Activated T-cell treated with anti-CD3 and anti-CD28 coated beads, Interleukin-2, amount 50 U/mL, for 4 hours (primary cell): ENCODE measurements at regions not wholly inside any gene's neighbourhood (a gene's known extent, or its start where the extent isn't known, plus 50 kb on each side); places are given as distances from the start of the nearest gene placed in this dataset.
"Not testable (repeated sequence)": the region's sequence is repeated elsewhere in the genome, so short reads cannot be mapped to it uniquely, and the experiment has no call there.

Experiments used
- ATAC-seq, 2 donors: fragments of 200-7000 bp; cut with Tn5 transposase; one replicate each; pipeline ENCODE4 v1.10.0; 2021
- DNase-seq: peaks from one replicate; pipeline ENCODE4 v3.0.0-alpha.2; 2020
- H3K27me3 Mint-ChIP-seq: one replicate; pipeline ENCODE4 v1.8.0; 2021; ENCODE audit warnings: low read depth, mixed read lengths
- H3K36me3 Mint-ChIP-seq: one replicate; pipeline ENCODE4 v1.8.0; 2022; ENCODE audit warnings: mixed read lengths; ENCODE audit not compliant: insufficient read depth
- H3K4me1 Mint-ChIP-seq: one replicate; pipeline ENCODE4 v1.8.0; 2021; ENCODE audit warnings: low read depth, mixed read lengths
- H3K4me3 Mint-ChIP-seq: one replicate; pipeline ENCODE4 v1.8.0; 2021; ENCODE audit warnings: mild to moderate bottlenecking, moderate library complexity, mixed read lengths
- H3K9me3 Mint-ChIP-seq: one replicate; pipeline ENCODE4 v1.8.0; 2021; ENCODE audit warnings: mixed read lengths

GRCh38 chr9:111744363-111744762, 50.4 kb downstream of the SHOC1 start:
- DNase-seq (no peak), ATAC-seq (no peak)
- H3K27me3 Mint-ChIP-seq, result no peaks in the 10 kb centered on the region
- no peaks in the 10 kb centered on the region for H3K36me3 Mint-ChIP-seq
- no peaks in the 10 kb centered on the region for H3K9me3 Mint-ChIP-seq
- H3K4me3 Mint-ChIP-seq, result no peak overlapping the region
- H3K4me1 Mint-ChIP-seq, result peaks cover 4% of the 10 kb centered on the region

- Mint-ChIP-seq H3K27me3 (no peaks in the 10 kb centered on the region), H3K4me3 (no peak overlapping the region), H3K9me3 (no peaks in the 10 kb centered on the region), H3K36me3 (no peaks in the 10 kb centered on the region), H3K4me1 (peaks cover 4% of the 10 kb centered on the region)
- ATAC-seq (peak; percentile 93 to 96), DNase-seq (no peak)
Observed at GRCh38 chr9:111743275-111743674, 51.5 kb downstream of the SHOC1 start.

DNA sequence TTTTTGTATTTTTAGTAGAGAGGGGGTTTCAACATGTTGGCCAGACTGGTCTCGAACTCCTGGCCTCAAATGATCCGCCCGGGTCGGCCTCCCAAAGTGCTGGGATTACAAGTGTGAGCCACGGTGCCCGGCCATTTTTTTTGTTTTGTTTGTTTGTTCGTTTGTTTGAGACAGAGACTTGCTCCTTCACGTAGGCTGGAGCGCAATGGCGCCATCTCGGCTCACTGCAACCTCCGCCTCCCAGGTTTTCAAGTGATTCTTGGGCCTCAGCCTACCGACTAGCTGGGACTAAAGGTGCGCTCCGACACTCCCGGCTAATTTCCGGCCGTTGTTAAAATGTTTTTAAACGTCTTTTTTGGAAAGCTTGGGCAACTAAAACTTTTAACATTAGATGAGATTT, 54.0 kb downstream of the SHOC1 start:
- no peak for ATAC-seq
- H3K27me3 Mint-ChIP-seq, result no peaks in the 10 kb centered on the region
- no peak overlapping the region for H3K4me3 Mint-ChIP-seq
- DNase-seq, result no peak
- peaks cover 3% of the 10 kb centered on the region for H3K9me3 Mint-ChIP-seq
- H3K4me1 Mint-ChIP-seq, result peaks cover 4% of the 10 kb centered on the region
- H3K36me3 Mint-ChIP-seq, result peaks cover 2% of the 10 kb centered on the region

DNA sequence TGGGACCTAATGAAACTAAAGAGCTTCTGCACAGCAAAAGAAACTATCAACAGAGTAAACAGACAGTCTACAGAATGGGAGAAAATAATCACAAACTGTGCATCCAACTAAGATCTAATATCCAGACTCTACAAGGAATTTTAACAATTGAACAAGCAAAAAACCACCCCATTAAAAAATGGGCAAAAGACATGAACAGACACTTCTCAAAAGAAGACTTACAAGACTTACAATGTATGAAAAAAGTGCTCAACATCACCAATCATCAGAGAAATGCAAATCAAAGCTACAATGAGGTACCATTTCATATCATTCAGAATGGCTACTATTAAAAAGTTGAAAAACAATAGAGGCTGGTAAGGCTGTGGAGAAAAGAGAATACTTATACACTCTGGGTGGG, 58.0 kb downstream of the SHOC1 start:
- Mint-ChIP-seq H3K4me3 (no peak overlapping the region), H3K27me3 (no peaks in the 10 kb centered on the region), H3K36me3 (peaks cover 2% of the 10 kb centered on the region), H3K4me1 (no peaks in the 10 kb centered on the region), H3K9me3 (peaks cover 6% of the 10 kb centered on the region)
- ATAC-seq, result no peak
- no peak for DNase-seq

- H3K36me3 Mint-ChIP-seq, DNase-seq, ATAC-seq, H3K4me3 Mint-ChIP-seq, H3K27me3 Mint-ChIP-seq, H3K4me1 Mint-ChIP-seq: not testable (repeated sequence)
- H3K9me3 Mint-ChIP-seq, result peaks cover 12% of the 10 kb centered on the region
Observed at GRCh38 chr9:111735344-111735743, 59.4 kb downstream of the SHOC1 start.

DNA sequence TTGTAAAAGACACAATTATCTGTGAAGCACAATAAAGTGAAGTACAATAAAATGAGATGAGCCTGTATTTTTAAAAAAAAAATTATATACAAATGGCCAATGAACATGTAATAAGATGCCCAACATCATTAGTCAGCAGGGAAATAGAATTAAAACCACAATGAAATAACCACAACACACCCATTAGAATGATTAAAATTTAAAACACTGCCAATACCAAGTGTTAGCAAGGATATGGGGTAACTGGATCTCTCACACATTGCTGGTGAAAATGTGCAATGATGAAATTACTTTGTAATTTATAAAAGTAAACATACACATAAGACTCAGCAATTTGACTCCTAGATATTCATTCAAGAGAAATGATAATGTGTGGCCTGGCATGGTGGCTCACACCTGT, 62.8 kb downstream of the SHOC1 start:
- ATAC-seq, result no peak

GRCh38 chr9:111730937-111731567, 63.7 kb downstream of the SHOC1 start:
- H3K4me1 Mint-ChIP-seq, result no peaks in the 10 kb centered on the region
- H3K9me3 Mint-ChIP-seq, result peaks cover 16% of the 10 kb centered on the region
- no peak overlapping the region for H3K4me3 Mint-ChIP-seq
- DNase-seq (no peak), ATAC-seq (no peak)
- no peaks in the 10 kb centered on the region for H3K27me3 Mint-ChIP-seq
- H3K36me3 Mint-ChIP-seq, result peaks cover 14% of the 10 kb centered on the region

More for the DNA sequence above, 62.8 kb downstream of the SHOC1 start:
- Mint-ChIP-seq H3K36me3 (peaks cover 16% of the 10 kb centered on the region), H3K27me3 (no peaks in the 10 kb centered on the region), H3K9me3 (peaks cover 18% of the 10 kb centered on the region), H3K4me3 (no peak overlapping the region), H3K4me1 (no peaks in the 10 kb centered on the region)
- no peak for DNase-seq

GRCh38 chr9:111728617-111729366, 65.9 kb downstream of the SHOC1 start:
- Mint-ChIP-seq H3K4me1 (no peaks in the 10 kb centered on the region), H3K27me3 (no peaks in the 10 kb centered on the region), H3K36me3 (peaks cover 14% of the 10 kb centered on the region), H3K9me3 (peaks cover 12% of the 10 kb centered on the region), H3K4me3 (no peak overlapping the region)
- DNase-seq, result no peak
- no peak for ATAC-seq

DNA sequence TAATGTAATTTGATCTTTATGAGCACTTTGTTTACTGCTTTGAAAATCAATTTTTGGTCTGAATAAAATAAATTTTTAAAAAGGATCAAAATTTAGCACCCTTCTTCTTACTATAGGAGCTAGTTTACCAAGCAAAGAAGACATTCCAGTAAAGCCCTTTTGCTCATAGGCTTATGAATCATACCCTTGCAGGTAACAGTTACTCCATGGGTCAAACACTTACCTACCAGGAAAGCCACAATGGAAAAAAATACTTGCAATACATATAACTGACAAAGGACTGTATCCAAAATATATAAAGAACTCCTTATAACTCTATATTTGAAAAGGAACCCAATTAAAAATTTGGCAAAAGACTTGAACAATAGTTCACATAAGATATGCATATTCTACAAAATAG, 66.6 kb downstream of the SHOC1 start:
- Mint-ChIP-seq H3K36me3 (peaks cover 14% of the 10 kb centered on the region), H3K4me3 (no peak overlapping the region), H3K4me1 (no peaks in the 10 kb centered on the region), H3K9me3 (peaks cover 12% of the 10 kb centered on the region), H3K27me3 (no peaks in the 10 kb centered on the region)
- no peak for DNase-seq
- ATAC-seq, result no peak

DNA sequence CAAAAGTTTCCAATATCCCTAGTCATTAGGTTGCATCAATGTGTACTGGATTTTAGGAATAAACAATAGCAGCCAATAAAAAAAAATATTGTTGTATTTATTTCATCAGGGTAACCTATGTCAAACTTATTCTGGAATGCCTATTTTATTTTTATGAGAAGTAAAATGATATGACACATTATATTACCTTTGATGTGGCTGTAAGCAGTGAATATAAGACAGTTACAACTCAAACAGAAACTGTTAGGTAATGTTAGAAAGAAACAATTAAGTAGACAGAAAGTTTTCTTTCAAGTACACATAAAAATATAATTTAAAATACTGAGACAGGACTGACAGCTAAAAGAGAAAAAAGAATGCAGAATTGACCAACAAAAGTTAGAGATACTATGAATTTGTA, 65.5 kb downstream of the GNG10 start:
- Mint-ChIP-seq H3K9me3 (peaks cover 12% of the 10 kb centered on the region), H3K36me3 (peaks cover 14% of the 10 kb centered on the region), H3K4me3 (no peak overlapping the region), H3K27me3 (no peaks in the 10 kb centered on the region), H3K4me1 (no peaks in the 10 kb centered on the region)
- ATAC-seq, result no peak
- DNase-seq, result no peak

DNA sequence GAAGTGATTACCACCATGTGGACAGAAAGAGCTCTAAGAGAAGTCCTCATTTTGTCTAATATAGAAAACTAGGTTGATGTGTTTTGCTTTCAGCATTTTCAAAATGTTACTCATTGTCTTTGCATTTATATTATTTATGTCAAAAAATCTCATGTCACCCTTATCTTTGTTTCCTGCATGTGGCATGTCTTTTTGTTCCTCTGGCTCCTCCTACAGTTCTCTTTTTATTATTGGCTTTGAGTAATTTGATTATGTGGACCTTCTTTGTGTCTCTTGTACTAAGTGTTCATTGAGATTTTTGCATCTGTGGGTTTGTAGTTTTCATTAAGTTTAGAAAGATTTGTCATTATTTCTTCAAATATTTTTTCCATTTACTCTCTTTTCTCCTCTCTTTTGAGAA, 58.8 kb downstream of the GNG10 start:
- Mint-ChIP-seq H3K4me1 (no peaks in the 10 kb centered on the region), H3K27me3 (no peaks in the 10 kb centered on the region), H3K4me3 (no peak overlapping the region), H3K9me3 (no peaks in the 10 kb centered on the region), H3K36me3 (peaks cover 1% of the 10 kb centered on the region)
- no peak for ATAC-seq
- DNase-seq, result no peak
